ENCODE measurements at regions not wholly inside any gene's neighbourhood (a gene's known extent, or its start where the extent isn't known, plus 50 kb on each side); places are given as distances from the start of the nearest gene placed in this dataset.

- Histone ChIP-seq H3K27ac (ENCODE audit: low read depth in 1 of 2, low read length in 2 of 2) (no peak overlapping the region), H3K36me3 (ENCODE audit: insufficient read depth, low read length) (no peaks in the 10 kb centered on the region), H3K4me3 (ENCODE audit: low read length) (no peak overlapping the region), H3K9me3 (ENCODE audit: control insufficient read depth in 1 of 2, insufficient read depth in 1 of 2, low read length in 2 of 2) (peaks cover 0 to 9% of the 10 kb centered on the region in 2 experiments), H3K27me3 (ENCODE audit: control insufficient read depth in 1 of 2, insufficient read depth in 2 of 2, low read length in 2 of 2) (no peaks in the 10 kb centered on the region), H3K4me1 (ENCODE audit: insufficient read depth, low read length) (no peaks in the 10 kb centered on the region)
- ATAC-seq (ENCODE audit: poor library complexity) = no peak
- intact Hi-C loops (cut with DNase I, micrococcal nuclease) = no loop called here
- H3K36me3 Mint-ChIP-seq (ENCODE audit: low read depth) = no peaks in the 10 kb centered on the region
- peak in 3 of 14 experiments; percentile 8 to 18 (median 13) for DNase-seq
- TF ChIP-seq, protein P1, sequence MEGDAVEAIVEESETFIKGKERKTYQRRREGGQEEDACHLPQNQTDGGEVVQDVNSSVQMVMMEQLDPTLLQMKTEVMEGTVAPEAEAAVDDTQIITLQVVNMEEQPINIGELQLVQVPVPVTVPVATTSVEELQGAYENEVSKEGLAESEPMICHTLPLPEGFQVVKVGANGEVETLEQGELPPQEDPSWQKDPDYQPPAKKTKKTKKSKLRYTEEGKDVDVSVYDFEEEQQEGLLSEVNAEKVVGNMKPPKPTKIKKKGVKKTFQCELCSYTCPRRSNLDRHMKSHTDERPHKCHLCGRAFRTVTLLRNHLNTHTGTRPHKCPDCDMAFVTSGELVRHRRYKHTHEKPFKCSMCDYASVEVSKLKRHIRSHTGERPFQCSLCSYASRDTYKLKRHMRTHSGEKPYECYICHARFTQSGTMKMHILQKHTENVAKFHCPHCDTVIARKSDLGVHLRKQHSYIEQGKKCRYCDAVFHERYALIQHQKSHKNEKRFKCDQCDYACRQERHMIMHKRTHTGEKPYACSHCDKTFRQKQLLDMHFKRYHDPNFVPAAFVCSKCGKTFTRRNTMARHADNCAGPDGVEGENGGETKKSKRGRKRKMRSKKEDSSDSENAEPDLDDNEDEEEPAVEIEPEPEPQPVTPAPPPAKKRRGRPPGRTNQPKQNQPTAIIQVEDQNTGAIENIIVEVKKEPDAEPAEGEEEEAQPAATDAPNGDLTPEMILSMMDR (IDR thresholded peaks at IDR 0.05) = no peak
- H3K27ac Mint-ChIP-seq = no peak overlapping the region
- peaks cover 6% of the 10 kb centered on the region for H3K27me3 Mint-ChIP-seq
- H3K4me3 Mint-ChIP-seq = no peak overlapping the region
- ChIA-PET POLR2A (no interaction called here), CTCF (no interaction called here)
- peaks cover 2% of the 10 kb centered on the region for H3K9me3 Mint-ChIP-seq
- no peaks in the 10 kb centered on the region for H3K4me1 Mint-ChIP-seq (ENCODE audit: low read depth)
Observed at GRCh38 chr9:81522716-81523551, 166.4 kb downstream of the TLE1 start.

DNA sequence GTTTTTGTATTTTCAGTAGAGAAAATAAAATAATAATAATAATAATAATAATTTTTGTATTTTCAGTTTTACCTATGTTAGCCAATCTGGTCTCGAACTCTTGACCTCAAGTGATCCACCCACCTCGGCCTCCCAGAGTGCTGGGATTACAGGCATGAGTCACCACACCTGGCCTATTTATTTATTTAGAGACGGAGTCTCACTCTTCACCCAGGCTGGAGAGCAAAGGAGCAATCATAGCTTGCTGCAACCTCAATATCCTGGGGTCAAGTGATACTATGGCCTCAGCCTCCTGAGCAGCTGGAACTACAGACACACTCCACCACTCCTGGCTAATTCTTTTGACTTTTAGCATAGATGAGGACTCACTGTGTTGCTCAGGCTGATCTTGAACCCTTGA lies 167.5 kb downstream of the TLE1 start:
- CTCF ChIA-PET = no interaction called here

GRCh38 chr9:81519816-81520495 lies 169.4 kb downstream of the TLE1 start:
- Mint-ChIP-seq H3K27me3 (no peaks in the 10 kb centered on the region), H3K9me3 (peaks cover 4% of the 10 kb centered on the region), H3K27ac (no peak overlapping the region), H3K4me1 (ENCODE audit: low read depth) (no peaks in the 10 kb centered on the region), H3K36me3 (ENCODE audit: low read depth) (no peaks in the 10 kb centered on the region), H3K4me3 (no peak overlapping the region)
- no peak overlapping the region for H3K4me3 ChIP-seq (ENCODE audit: low read length)
- H3K27ac ChIP-seq (ENCODE audit: low read depth in 1 of 2, low read length in 2 of 2) = no peak overlapping the region
- H3K4me1 ChIP-seq (ENCODE audit: insufficient read depth, low read length) = no peaks in the 10 kb centered on the region
- ATAC-seq (ENCODE audit: poor library complexity) (no peak), DNase-seq (no peak)
- ChIA-PET POLR2A (no interaction called here), CTCF (no interaction called here)
- no peaks in the 10 kb centered on the region for H3K27me3 ChIP-seq (ENCODE audit: control insufficient read depth in 1 of 2, insufficient read depth in 2 of 2, low read length in 2 of 2)
- H3K36me3 ChIP-seq (ENCODE audit: insufficient read depth, low read length) = no peaks in the 10 kb centered on the region
- intact Hi-C loops (cut with DNase I, micrococcal nuclease) = no loop called here
- TF ChIP-seq, protein P1 (IDR thresholded peaks at IDR 0.05) = no peak
- H3K9me3 ChIP-seq (ENCODE audit: control insufficient read depth in 1 of 2, insufficient read depth in 1 of 2, low read length in 2 of 2) = peaks cover 0 to 8% of the 10 kb centered on the region in 2 experiments

More for the DNA sequence above, 167.5 kb downstream of the TLE1 start:
- intact Hi-C loops (cut with DNase I, micrococcal nuclease) = no loop called here
- Mint-ChIP-seq H3K27ac (no peak overlapping the region), H3K9me3 (peaks cover 2% of the 10 kb centered on the region), H3K27me3 (peaks cover 5% of the 10 kb centered on the region), H3K36me3 (ENCODE audit: low read depth) (no peaks in the 10 kb centered on the region), H3K4me3 (no peak overlapping the region), H3K4me1 (ENCODE audit: low read depth) (no peaks in the 10 kb centered on the region)
- no peaks in the 10 kb centered on the region for H3K36me3 ChIP-seq (ENCODE audit: insufficient read depth, low read length)
- ATAC-seq (ENCODE audit: poor library complexity) (no peak), DNase-seq (no peak)
- H3K4me1 ChIP-seq (ENCODE audit: insufficient read depth, low read length) = no peaks in the 10 kb centered on the region
- H3K27ac ChIP-seq (ENCODE audit: low read depth in 1 of 2, low read length in 2 of 2) = no peak overlapping the region
- no peaks in the 10 kb centered on the region for H3K27me3 ChIP-seq (ENCODE audit: control insufficient read depth in 1 of 2, insufficient read depth in 2 of 2, low read length in 2 of 2)
- POLR2A ChIA-PET = no interaction called here
- H3K9me3 ChIP-seq (ENCODE audit: control insufficient read depth in 1 of 2, insufficient read depth in 1 of 2, low read length in 2 of 2) = peaks cover 0 to 5% of the 10 kb centered on the region in 2 experiments
- H3K4me3 ChIP-seq (ENCODE audit: low read length) = no peak overlapping the region
- TF ChIP-seq, protein P1 (IDR thresholded peaks at IDR 0.05) = no peak

Measured in CD4-positive, alpha-beta T cell (primary cell).